ENCODE measurements at regions not wholly inside any gene's neighbourhood (a gene's known extent, or its start where the extent isn't known, plus 50 kb on each side); places are given as distances from the start of the nearest gene placed in this dataset.

- H3K4me1 ChIP-seq, result no peaks in the 10 kb centered on the region
- H3K27me3 ChIP-seq, result no peaks in the 10 kb centered on the region
- no peak for TF ChIP-seq POLR2A (IDR thresholded peaks at IDR 0.05)
- TF ChIP-seq CTCF (IDR thresholded peaks at IDR 0.05 in 4 of 5, conservative IDR thresholded peaks at IDR 0.05 in 1 of 5), result no peak
- H3K9me3 ChIP-seq, result no peaks in the 10 kb centered on the region
- no peaks in the 10 kb centered on the region for H3K36me3 ChIP-seq
- H3K27ac ChIP-seq, result no peak overlapping the region
- DNase-seq, result no peak
- H3K4me3 ChIP-seq, result no peak overlapping the region
- intact Hi-C loops (cut with DNase I; ENCODE audit: low total_unique reads) (no loop called here), in situ Hi-C loops (cut with MboI; ENCODE audit: low sequenced_read_pairs in 4 of 4) (no loop called here)
- no peak for ATAC-seq
Observed at GRCh38 chr2:2597712-2598111, 266.6 kb upstream of the MYT1L start.

- no peaks in the 10 kb centered on the region for H3K9me3 ChIP-seq
- ATAC-seq (no peak), DNase-seq (no peak)
- H3K36me3 ChIP-seq, result no peaks in the 10 kb centered on the region
- no peak overlapping the region for H3K4me3 ChIP-seq
- no peaks in the 10 kb centered on the region for H3K4me1 ChIP-seq
- no peak overlapping the region for H3K27ac ChIP-seq
- intact Hi-C loops (cut with DNase I; ENCODE audit: low total_unique reads) (no loop called here), in situ Hi-C loops (cut with MboI; ENCODE audit: low sequenced_read_pairs in 4 of 4) (no loop called here)
- no peaks in the 10 kb centered on the region for H3K27me3 ChIP-seq
- TF ChIP-seq CTCF (IDR thresholded peaks at IDR 0.05 in 4 of 5, conservative IDR thresholded peaks at IDR 0.05 in 1 of 5), result no peak
- TF ChIP-seq POLR2A (IDR thresholded peaks at IDR 0.05), result no peak
Observed at GRCh38 chr2:2591542-2591940, 260.5 kb upstream of the MYT1L start.

- DNase-seq (no peak), ATAC-seq (no peak)
- Histone ChIP-seq H3K9me3 (no peaks in the 10 kb centered on the region), H3K36me3 (no peaks in the 10 kb centered on the region), H3K4me1 (no peaks in the 10 kb centered on the region), H3K27ac (no peak overlapping the region), H3K4me3 (no peak overlapping the region), H3K27me3 (no peaks in the 10 kb centered on the region)
- intact Hi-C loops (cut with DNase I; ENCODE audit: low total_unique reads) (no loop called here), in situ Hi-C loops (cut with MboI; ENCODE audit: low sequenced_read_pairs in 4 of 4) (no loop called here)
- TF ChIP-seq POLR2A (IDR thresholded peaks at IDR 0.05) (no peak), CTCF (IDR thresholded peaks at IDR 0.05 in 4 of 5, conservative IDR thresholded peaks at IDR 0.05 in 1 of 5) (no peak)
Observed at GRCh38 chr2:2590841-2591541, 259.9 kb upstream of the MYT1L start.

GRCh38 chr2:2590141-2590540 lies 259.1 kb upstream of the MYT1L start:
- Histone ChIP-seq H3K9me3 (no peaks in the 10 kb centered on the region), H3K4me1 (no peaks in the 10 kb centered on the region), H3K36me3 (no peaks in the 10 kb centered on the region), H3K27me3 (no peaks in the 10 kb centered on the region), H3K4me3 (no peak overlapping the region), H3K27ac (no peak overlapping the region)
- in situ Hi-C loops (cut with MboI; ENCODE audit: low sequenced_read_pairs in 4 of 4) (no loop called here), intact Hi-C loops (cut with DNase I; ENCODE audit: low total_unique reads) (no loop called here)
- TF ChIP-seq POLR2A (IDR thresholded peaks at IDR 0.05) (no peak), CTCF (IDR thresholded peaks at IDR 0.05 in 4 of 5, conservative IDR thresholded peaks at IDR 0.05 in 1 of 5) (no peak)
- DNase-seq (no peak), ATAC-seq (no peak)

GRCh38 chr2:2588777-2589176 lies 257.7 kb upstream of the MYT1L start:
- ATAC-seq, result no peak
- Histone ChIP-seq H3K9me3 (no peaks in the 10 kb centered on the region), H3K27me3 (no peaks in the 10 kb centered on the region), H3K27ac (no peak overlapping the region), H3K4me1 (no peaks in the 10 kb centered on the region), H3K4me3 (no peak overlapping the region), H3K36me3 (no peaks in the 10 kb centered on the region)
- no peak for DNase-seq
- intact Hi-C loops (cut with DNase I; ENCODE audit: low total_unique reads), result no loop called here
- TF ChIP-seq CTCF (IDR thresholded peaks at IDR 0.05 in 4 of 5, conservative IDR thresholded peaks at IDR 0.05 in 1 of 5) (no peak), POLR2A (IDR thresholded peaks at IDR 0.05) (no peak)
- in situ Hi-C loops (cut with MboI; ENCODE audit: low sequenced_read_pairs in 4 of 4), result no loop called here

All from gastrocnemius medialis (tissue), 4 donors.